IMR-90 (cell line): ENCODE measurements at regions not wholly inside any gene's neighbourhood (a gene's known extent, or its start where the extent isn't known, plus 50 kb on each side); places are given as distances from the start of the nearest gene placed in this dataset.

Experiments
- CEBPB ChIP-seq: IDR thresholded peaks from 2 replicates; pipeline ENCODE4 v1.6.1; 2012; ENCODE audit warnings: low read depth, low read length, improper control_type of control experiment
- CTCF ChIP-seq: conservative IDR thresholded peaks from 2 replicates; pipeline ENCODE4 v1.5.1; 2012; ENCODE audit warnings: mild to moderate bottlenecking, low read depth, low read length, improper control_type of control experiment
- FOS ChIP-seq: fragments of 150-350 bp; IDR thresholded peaks from 2 replicates; pipeline ENCODE4 v1.6.1; 2016; ENCODE audit warnings: low read depth, low read length
- MAFK ChIP-seq: IDR thresholded peaks from 2 replicates; pipeline ENCODE4 v1.6.1; 2012; ENCODE audit warnings: low read depth, low read length, improper control_type of control experiment
- MAZ ChIP-seq: IDR thresholded peaks from 2 replicates; pipeline ENCODE4 v1.6.1; 2012; ENCODE audit warnings: low read depth, mild to moderate bottlenecking, low read length, improper control_type of control experiment, moderate library complexity, borderline replicate concordance
- MXI1 ChIP-seq: IDR thresholded peaks from 2 replicates; pipeline ENCODE4 v1.6.1; 2012; ENCODE audit warnings: low read depth, mild to moderate bottlenecking, low read length, moderate library complexity, borderline replicate concordance
- POLR2A ChIP-seq: IDR thresholded peaks from 2 replicates; pipeline ENCODE4 v1.6.1; 2012; ENCODE audit warnings: mild to moderate bottlenecking, low read depth, low read length
- RFX5 ChIP-seq: IDR thresholded peaks from 2 replicates; pipeline ENCODE4 v1.8.0; 2012; ENCODE audit warnings: low read depth, mild to moderate bottlenecking, low read length, moderate library complexity
- USF2 ChIP-seq: fragments of 150-350 bp; IDR thresholded peaks from 2 replicates; pipeline ENCODE4 v1.6.1; 2017; ENCODE audit warnings: mild to moderate bottlenecking, antibody characterized with exemption, low read length, low read depth

- TF ChIP-seq POLR2A (no peak), MXI1 (no peak), CTCF (no peak), CEBPB (no peak), FOS (no peak), RFX5 (no peak), MAFK (no peak), USF2 (no peak), MAZ (no peak)
Observed at GRCh38 chr1:47701741-47702515, 264.1 kb downstream of the FOXD2 start.
